SK-N-SH (cell line): ENCODE measurements at regions not wholly inside any gene's neighbourhood (a gene's known extent, or its start where the extent isn't known, plus 50 kb on each side); places are given as distances from the start of the nearest gene placed in this dataset.

Experiments used
- CTCF ChIA-PET: fragments of 300-600, 350-600 bp; formaldehyde crosslinking; extraction: SDS; loops from one replicate; lab custom pipeline; 2021; lab: Yijun Ruan, JAX
- POLR2A ChIA-PET: fragments of 350-600 bp; sonication (Branson Sonifier 250); formaldehyde crosslinking; extraction: SDS; loops from one replicate; lab custom pipeline; 2020; ENCODE audit warnings: antibody characterized with exemption, inconsistent platforms; lab: Yijun Ruan, JAX
- DNase-seq: peaks from one replicate; pipeline ENCODE4 v3.0.0; 2012
- H2AFZ ChIP-seq: fragments of 200-600 bp; sonication (generic); 2 replicates; pipeline ENCODE4 v1.8.1; 2016; ENCODE audit warnings: antibody characterized with exemption, mild to moderate bottlenecking, low read depth
- H3F3A ChIP-seq: fragments of 200-600 bp; sonication (generic); replicated peaks from 2 replicates; pipeline ENCODE3; 2016; ENCODE audit warnings: antibody characterized with exemption, mild to moderate bottlenecking; ENCODE audit not compliant: insufficient read depth
- H3K27ac ChIP-seq, 2 experiments: fragments of 200-500 bp in 1 of 2; fragments of 200-600 bp in 1 of 2; sonication (Bioruptor generic) in 1 of 2; sonication (generic), shearing (Covaris generic) in 1 of 2; 2 replicates each; pipeline versions ENCODE4 v1.5.1 to v1.6.1; 2014 to 2016; ENCODE audit warnings: low read depth in 2 of 2, inconsistent platforms in 1 of 2, low read length in 1 of 2, mild to moderate bottlenecking in 1 of 2, mixed read lengths in 1 of 2
- H3K27me3 ChIP-seq: fragments of 200-600 bp; sonication (generic), shearing (Covaris generic); 2 replicates; pipeline ENCODE4 v1.6.1; 2016; ENCODE audit warnings: mixed run types; ENCODE audit not compliant: insufficient read depth
- H3K36me3 ChIP-seq, 2 experiments: fragments of 200-500 bp in 1 of 2; fragments of 200-600 bp in 1 of 2; sonication (Bioruptor generic) in 1 of 2; sonication (generic) in 1 of 2; replicated peaks in 1 of 2; 2 replicates each; pipeline versions ENCODE3 to v1.5.1; 2014 to 2016; ENCODE audit warnings: low read length in 1 of 2, mild to moderate bottlenecking in 1 of 2; ENCODE audit not compliant: insufficient read depth in 2 of 2, control insufficient read depth in 1 of 2
- H3K4me1 ChIP-seq, 2 experiments: fragments of 200-500 bp in 1 of 2; fragments of 200-600 bp in 1 of 2; sonication (Bioruptor generic) in 1 of 2; sonication (generic), shearing (Covaris generic) in 1 of 2; 2 replicates each; pipeline versions ENCODE4 v1.5.1 to v1.6.1; 2014 to 2016; ENCODE audit warnings: low read depth in 1 of 2, low read length in 1 of 2, mixed run types in 1 of 2; ENCODE audit not compliant: insufficient read depth in 2 of 2, control insufficient read depth in 1 of 2
- H3K4me2 ChIP-seq: fragments of 200-600 bp; sonication (generic), shearing (Covaris generic); 2 replicates; pipeline ENCODE4 v1.6.1; 2017; ENCODE audit warnings: mixed run types
- H3K4me3 ChIP-seq, 2 experiments: fragments of 200-500 bp in 1 of 2; fragments of 200-600 bp in 1 of 2; sonication (Bioruptor generic) in 1 of 2; sonication (generic), shearing (Covaris generic) in 1 of 2; 2 replicates each; pipeline versions ENCODE4 v1.5.1 to v1.8.1; 2014 to 2016; ENCODE audit warnings: low read depth in 2 of 2, inconsistent platforms in 1 of 2, low read length in 1 of 2, mild to moderate bottlenecking in 1 of 2, mixed read lengths in 1 of 2, moderate library complexity in 1 of 2
- H3K79me2 ChIP-seq: fragments of 200-600 bp; sonication (generic); 2 replicates; pipeline ENCODE4 v1.8.1; 2017; ENCODE audit warnings: mild to moderate bottlenecking; ENCODE audit not compliant: insufficient read depth
- H3K9ac ChIP-seq: fragments of 200-600 bp; sonication (generic); 2 replicates; pipeline ENCODE4 v1.6.1; 2017; ENCODE audit warnings: mixed run types
- H3K9me2 ChIP-seq: fragments of 200-600 bp; sonication (generic); 2 replicates; pipeline ENCODE4 v1.6.1; 2017; ENCODE audit warnings: mixed run types
- H3K9me3 ChIP-seq: fragments of 200-600 bp; sonication (generic); 2 replicates; pipeline ENCODE4 v1.6.1; 2017; ENCODE audit warnings: mixed run types, mild to moderate bottlenecking, moderate library complexity
- H4K20me1 ChIP-seq: fragments of 200-600 bp; sonication (generic); 2 replicates; pipeline ENCODE4 v1.6.1; 2017; ENCODE audit warnings: mild to moderate bottlenecking, mixed run types; ENCODE audit not compliant: insufficient read depth
- ELF1 ChIP-seq: IDR thresholded peaks from 2 replicates; pipeline ENCODE4 v1.4.0; 2012
- EP300 ChIP-seq, 2 experiments: IDR thresholded peaks; 2 replicates each; pipeline versions ENCODE4 v1.4.0 to v1.6.1; 2012; ENCODE audit warnings: borderline replicate concordance in 1 of 2, low read depth in 1 of 2, low read length in 1 of 2
- EZH2phosphoT487 ChIP-seq: fragments of 200-600 bp; sonication (generic); IDR thresholded peaks from 2 replicates; pipeline ENCODE4 v1.6.1; 2017; ENCODE audit warnings: low read depth, mixed run types, mild to moderate bottlenecking, antibody characterized with exemption, moderate library complexity, borderline replicate concordance
- FOXM1 ChIP-seq: IDR thresholded peaks from 2 replicates; pipeline ENCODE4 v1.4.0; 2012; ENCODE audit warnings: low read depth, mild to moderate bottlenecking
- GATA2 ChIP-seq: sonication (generic); formaldehyde crosslinking; IDR thresholded peaks from 2 replicates; pipeline ENCODE4 v1.5.0; 2020; ENCODE audit warnings: mild to moderate bottlenecking, missing genetic modification reagents
- RAD21 ChIP-seq: IDR thresholded peaks from 2 replicates; pipeline ENCODE4 v1.6.1; 2012; ENCODE audit warnings: mild to moderate bottlenecking, low read length
- RFX5 ChIP-seq: IDR thresholded peaks from 2 replicates; pipeline ENCODE4 v1.6.1; 2012; ENCODE audit warnings: mild to moderate bottlenecking, improper control_type of control experiment, low read length
- SIN3A ChIP-seq: IDR thresholded peaks from 2 replicates; pipeline ENCODE4 v1.6.1; 2012; ENCODE audit warnings: low read depth, mild to moderate bottlenecking, low read length, moderate library complexity, borderline replicate concordance
- TEAD4 ChIP-seq: IDR thresholded peaks from 2 replicates; pipeline ENCODE4 v1.4.0; 2012; ENCODE audit warnings: mild to moderate bottlenecking, borderline replicate concordance; ENCODE audit not compliant: insufficient read depth
- YY1 ChIP-seq: IDR thresholded peaks from 2 replicates; pipeline ENCODE4 v1.4.0; 2012; ENCODE audit warnings: low read depth, mild to moderate bottlenecking
- WGBS: methylation state at CpG from one replicate; pipeline ENCODE4 v1.1.6; 2017; ENCODE audit warnings: low lambda C conversion rate; 5-methylcytosine and 5-hydroxymethylcytosine counted together
- TF ChIP-seq, protein P1 (sequence below): IDR thresholded peaks from 2 replicates; pipeline ENCODE4 v1.4.0; 2012; ENCODE audit warnings: low read depth, borderline replicate concordance

DNA sequence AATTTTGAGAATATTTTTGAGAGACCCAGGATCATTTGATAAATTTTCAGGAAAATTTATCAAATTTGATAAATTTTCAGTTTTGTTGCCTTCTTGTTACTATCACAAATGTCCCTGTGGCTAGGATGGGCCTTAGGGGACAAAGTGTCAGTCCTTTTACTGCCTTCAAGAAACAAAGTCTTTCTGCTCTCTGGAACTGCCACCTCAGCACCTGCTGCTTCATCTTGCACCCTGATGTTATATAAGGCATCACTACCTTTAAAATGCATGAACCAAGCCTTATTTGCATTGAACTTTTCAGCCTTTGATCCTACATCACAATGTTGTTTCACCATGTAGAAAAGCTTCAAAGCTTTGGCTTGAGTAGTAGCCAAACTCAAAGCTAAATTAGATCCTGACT lies 123.0 kb upstream of the CNTLN start (continued):
- TF ChIP-seq, protein P1, sequence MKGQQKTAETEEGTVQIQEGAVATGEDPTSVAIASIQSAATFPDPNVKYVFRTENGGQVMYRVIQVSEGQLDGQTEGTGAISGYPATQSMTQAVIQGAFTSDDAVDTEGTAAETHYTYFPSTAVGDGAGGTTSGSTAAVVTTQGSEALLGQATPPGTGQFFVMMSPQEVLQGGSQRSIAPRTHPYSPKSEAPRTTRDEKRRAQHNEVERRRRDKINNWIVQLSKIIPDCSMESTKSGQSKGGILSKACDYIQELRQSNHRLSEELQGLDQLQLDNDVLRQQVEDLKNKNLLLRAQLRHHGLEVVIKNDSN: no peak
- TF ChIP-seq GATA2 (CRISPR knock-in tag): no peak
- TF ChIP-seq RAD21: no peak
- no peak for TF ChIP-seq TEAD4
- no peak for TF ChIP-seq RFX5
- TF ChIP-seq EZH2phosphoT487: no peak

DNA sequence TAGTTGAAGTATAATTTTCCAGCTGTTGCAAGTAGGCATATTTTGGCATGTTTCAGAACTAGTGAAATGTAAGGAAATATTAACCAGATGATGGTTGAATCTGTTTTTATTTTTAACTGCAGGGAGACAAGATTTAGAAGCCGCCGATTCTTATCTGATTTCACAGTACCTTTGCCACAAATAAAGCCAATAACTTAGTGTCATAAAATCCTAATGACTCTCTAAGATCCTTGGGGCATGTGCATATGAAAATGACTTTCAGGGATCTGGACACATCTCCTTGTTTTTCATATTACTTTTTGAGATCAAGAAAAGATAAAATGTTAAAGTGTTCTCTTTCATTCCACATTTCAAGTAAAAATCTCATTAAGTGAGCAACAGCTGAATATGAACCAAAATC lies 125.8 kb upstream of the CNTLN start:
- WGBS: 43% methylated on average over 2 of the region's 2 CpGs
- CTCF ChIA-PET: interaction anchor here (0.6 kb wide), 1 partner anchor 103 kb away, joined by 3 read pairs; no protein-coding TSS in a partner anchor
- POLR2A ChIA-PET: no interaction called here
- no peaks in the 10 kb centered on the region for H3F3A ChIP-seq
- no peaks in the 10 kb centered on the region for H3K79me2 ChIP-seq
- no peaks in the 10 kb centered on the region for H3K36me3 ChIP-seq
- H3K4me2 ChIP-seq: no peak overlapping the region
- no peaks in the 10 kb centered on the region for H3K9me3 ChIP-seq
- TF ChIP-seq GATA2 (CRISPR knock-in tag) (peak; percentile 24; the same call in 1 of the 2 replicates), ELF1 (no peak), EP300 (IDR thresholded peaks at IDR 0.05; ENCODE audit: borderline replicate concordance in 1 of 2, low read depth in 1 of 2, low read length in 1 of 2) (peak in 1 of 2 experiments; percentile 44; a peak in 1 of 4 replicates)
- TF ChIP-seq, all 33 proteins: peak for 2
- Histone ChIP-seq H3K9ac (no peak overlapping the region), H2AFZ (peak overlapping the region; percentile 12; the same call in 1 of the 2 replicates), H3K27me3 (no peaks in the 10 kb centered on the region), H3K9me2 (no peaks in the 10 kb centered on the region), H3K27ac (no peak overlapping the region), H4K20me1 (no peaks in the 10 kb centered on the region), H3K4me1 (no peaks in the 10 kb centered on the region; a peak in 1 of 4 replicates), H3K4me3 (no peak overlapping the region)
- no peak for DNase-seq

DNA sequence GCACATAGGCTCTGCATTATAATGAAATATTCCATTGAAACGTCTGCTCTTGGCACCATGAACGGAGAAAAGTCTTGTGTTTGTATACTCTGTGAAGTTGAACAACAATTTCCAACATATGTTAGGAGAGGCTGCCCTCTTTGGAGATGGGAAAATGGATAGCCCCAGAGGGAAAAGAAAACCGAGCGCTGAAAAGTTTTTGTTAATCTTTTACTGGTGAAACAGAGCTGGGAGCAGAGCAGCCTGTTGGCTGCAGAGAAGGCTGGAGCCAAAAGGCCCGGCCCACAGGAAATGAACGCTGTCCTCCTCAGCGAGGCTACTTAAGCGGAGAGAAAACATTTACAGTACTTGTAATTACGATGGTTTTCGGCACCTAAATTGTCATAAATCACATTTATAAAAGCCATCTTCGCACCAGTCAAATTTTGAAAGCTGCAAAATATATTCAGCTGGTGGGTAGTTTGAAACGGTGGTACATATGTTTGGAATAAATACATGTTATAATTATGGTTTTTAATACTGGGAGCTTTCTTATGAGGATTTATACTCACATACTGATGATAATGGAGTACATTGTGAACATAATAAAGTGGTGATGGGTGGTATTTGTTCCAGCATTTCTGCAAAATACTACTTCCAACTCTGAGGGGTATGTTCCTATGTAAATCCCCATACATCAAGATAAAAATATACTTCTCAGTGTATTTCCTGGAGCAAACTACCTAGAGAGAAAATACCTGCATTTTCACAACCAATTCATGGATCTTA lies 129.6 kb upstream of the CNTLN start:
- no peak for TF ChIP-seq FOXM1
- TF ChIP-seq SIN3A: no peak
- no peak for TF ChIP-seq EZH2phosphoT487
- no peak for TF ChIP-seq RFX5
- TF ChIP-seq YY1: no peak
- Histone ChIP-seq H3K4me1 (no peaks in the 10 kb centered on the region; a peak in 1 of 4 replicates), H3F3A (no peaks in the 10 kb centered on the region), H3K27me3 (no peaks in the 10 kb centered on the region), H3K9me3 (no peaks in the 10 kb centered on the region), H3K79me2 (no peaks in the 10 kb centered on the region), H2AFZ (no peak overlapping the region), H3K9ac (no peak overlapping the region), H4K20me1 (no peaks in the 10 kb centered on the region), H3K4me2 (no peak overlapping the region), H3K4me3 (no peak overlapping the region), H3K9me2 (no peaks in the 10 kb centered on the region), H3K36me3 (no peaks in the 10 kb centered on the region), H3K27ac (no peak overlapping the region)
- no peak for DNase-seq
- CTCF ChIA-PET: no interaction called here
- POLR2A ChIA-PET: no interaction called here
- WGBS: 86% methylated on average over 12 of the region's 12 CpGs
